Pancreas (tissue), 10 donors: ENCODE measurements at regions not wholly inside any gene's neighbourhood (a gene's known extent, or its start where the extent isn't known, plus 50 kb on each side); places are given as distances from the start of the nearest gene placed in this dataset.

Experiments used
- ATAC-seq, 4 donors: fragments of 200-7000 bp; cut with Tn5 transposase; one replicate each; pipeline versions ENCODE4 v1.8.0 to v1.9.1; 2020; ENCODE audit warnings: mild to moderate bottlenecking in 4 of 4, moderate library complexity in 4 of 4
- DNase-seq, 6 donors: peaks; one replicate each; pipeline ENCODE4 v3.0.0-alpha.2; 2020
- FAIRE-seq: peaks from 2 replicates; lab custom pipeline; 2012; peaks lifted over from hg19 to GRCh38; lab: Jason Lieb, UNC
- H3K27ac ChIP-seq, 4 donors: fragments of 200-600 bp; sonication (generic); 1 replicate in 3 of 4; 2 replicates in 1 of 4; pipeline versions ENCODE4 v1.5.0 to v1.8.0; 2020
- H3K27me3 ChIP-seq, 4 donors: fragments of 200-600 bp; one replicate each; pipeline ENCODE4 v1.8.0; 2021
- H3K36me3 ChIP-seq, 3 donors: fragments of 200-600 bp; sonication (generic) in 1 of 3; one replicate each; pipeline versions ENCODE4 v1.5.0 to v1.8.0; 2020 to 2021
- H3K4me1 ChIP-seq, 3 donors: fragments of 200-600 bp; one replicate each; pipeline ENCODE4 v1.8.0; 2021
- H3K4me3 ChIP-seq, 4 donors: fragments of 200-600 bp; sonication (generic) in 2 of 4; one replicate each; pipeline versions ENCODE4 v1.5.0 to v1.8.0; 2020 to 2021
- H3K9me3 ChIP-seq, 4 donors: fragments of 200-600 bp; one replicate each; pipeline ENCODE4 v1.8.0; 2021
- CTCF ChIP-seq, 4 donors: fragments of 200-600 bp; sonication (generic) in 3 of 4; IDR thresholded peaks; one replicate each; pipeline versions ENCODE4 v1.5.0 to v1.8.0; 2021; ENCODE audit warnings: antibody characterized with exemption in 4 of 4
- WGBS, 2 donors: extraction: QIAGEN DNeasy Blood & Tissue Kit; methylation state at CpG; one replicate each; pipeline ENCODE4 v1.1.7; 2013; 5-methylcytosine and 5-hydroxymethylcytosine counted together
- intact Hi-C, 3 donors: fragments of 100-400 bp; cut with DNase I; formaldehyde crosslinking; loops; one replicate each; pipeline versions ENCODE4 v1.11.1 to v1.14.2; 2022
- donor health status: healthy with polysubstance abuse.
- donor health status: DM: no; HTN: no; CAD: no; lungs with moderate emphysema.
- donor health status: DM: no; HTN: no; CAD: no.
- donor health status: control.
- donor health status: control.
- donor health status: Bipolar disorder and iron deficiency.
- donor health status: DM: yes; HTN: yes; CAD: no.
- donor health status: DM: no; HTN: no; CAD: no.
- donor health status: DM: no; HTN: no; CAD: no.
- donor health status: DM: yes; HTN: yes; CAD: no.

DNA sequence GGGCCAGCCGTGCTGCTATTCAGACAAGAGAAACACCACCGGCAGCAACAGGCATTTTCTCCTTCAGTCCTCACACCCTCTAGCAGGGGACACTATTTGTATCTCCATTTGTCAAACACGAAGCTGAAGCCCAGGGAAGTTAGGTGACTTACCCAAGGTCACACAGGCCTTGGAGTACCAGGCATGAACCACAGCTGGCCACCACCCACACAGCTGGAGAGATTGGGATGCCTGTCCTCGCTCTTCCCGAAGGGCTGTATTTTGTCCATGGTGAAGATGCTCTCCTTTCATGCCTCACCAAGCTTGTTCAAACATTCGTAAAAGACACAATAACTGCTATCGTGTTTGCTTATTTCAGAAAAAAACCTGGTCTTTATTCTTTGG is 182.7 kb downstream of the INHBB start:
- no peak for TF ChIP-seq CTCF (IDR thresholded peaks at IDR 0.05)
- H3K4me1 ChIP-seq = no peaks in the 10 kb centered on the region
- WGBS, 2 donors = 74 to 76% methylated on average over 7 of the region's 7 CpGs
- no peak overlapping the region for H3K27ac ChIP-seq
- ATAC-seq (no peak), DNase-seq (no peak), FAIRE-seq (no peak)
- no peak overlapping the region for H3K4me3 ChIP-seq
- intact Hi-C loops = loop anchor here in 1 of 3 donors (10.0 kb wide), 1 partner anchor 184 kb away; the partner anchor contains the start of gene INHBB
- H3K36me3 ChIP-seq = no peaks in the 10 kb centered on the region
- H3K9me3 ChIP-seq = no peaks in the 10 kb centered on the region
- H3K27me3 ChIP-seq = no peaks in the 10 kb centered on the region

DNA sequence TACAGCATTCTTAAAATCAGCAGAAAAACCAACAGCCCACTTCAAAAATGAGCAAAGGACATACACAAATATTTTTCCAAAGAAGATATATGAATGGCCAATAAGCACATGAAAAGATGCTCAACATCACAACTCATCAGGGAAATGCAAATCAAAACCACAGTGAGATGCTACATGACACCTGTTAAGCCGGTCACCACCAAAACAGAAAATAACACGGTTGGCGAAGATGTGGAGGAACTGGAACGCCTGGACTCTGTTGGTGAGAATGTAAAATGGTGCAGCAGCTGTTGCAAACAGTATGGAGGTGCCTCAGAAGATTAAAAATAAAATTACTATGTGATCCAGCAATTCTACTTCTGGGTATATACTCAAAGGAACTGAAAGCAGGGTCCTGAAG is 184.8 kb downstream of the INHBB start:
- 92 to 93% methylated on average over 4 of the region's 4 CpGs for WGBS, 2 donors
- H3K36me3 ChIP-seq = no peaks in the 10 kb centered on the region
- no peaks in the 10 kb centered on the region for H3K4me1 ChIP-seq
- H3K27ac ChIP-seq = no peak overlapping the region
- TF ChIP-seq CTCF (IDR thresholded peaks at IDR 0.05) = no peak
- H3K9me3 ChIP-seq = no peaks in the 10 kb centered on the region
- no peak overlapping the region for H3K4me3 ChIP-seq
- H3K27me3 ChIP-seq = no peaks in the 10 kb centered on the region
- DNase-seq (no peak), FAIRE-seq (no peak), ATAC-seq (no peak)
- intact Hi-C loops = no loop called here

GRCh38 chr2:120531365-120531764 is 185.4 kb downstream of the INHBB start:
- Histone ChIP-seq H3K9me3 (no peaks in the 10 kb centered on the region), H3K27me3 (no peaks in the 10 kb centered on the region), H3K36me3 (no peaks in the 10 kb centered on the region), H3K4me1 (no peaks in the 10 kb centered on the region), H3K27ac (no peak overlapping the region), H3K4me3 (no peak overlapping the region)
- no peak for FAIRE-seq
- intact Hi-C loops = no loop called here
- ATAC-seq = no peak
- no peak for TF ChIP-seq CTCF (IDR thresholded peaks at IDR 0.05)
- no peak for DNase-seq

GRCh38 chr2:120531863-120532600 is 186.1 kb downstream of the INHBB start:
- 65 to 66% methylated on average over 4 of the region's 4 CpGs for WGBS, 2 donors
- Histone ChIP-seq H3K9me3 (no peaks in the 10 kb centered on the region), H3K4me3 (no peak overlapping the region), H3K27me3 (no peaks in the 10 kb centered on the region), H3K36me3 (no peaks in the 10 kb centered on the region), H3K4me1 (no peaks in the 10 kb centered on the region), H3K27ac (no peak overlapping the region)
- no peak for FAIRE-seq
- no peak for DNase-seq
- intact Hi-C loops = no loop called here
- no peak for TF ChIP-seq CTCF (IDR thresholded peaks at IDR 0.05)
- no peak for ATAC-seq

DNA sequence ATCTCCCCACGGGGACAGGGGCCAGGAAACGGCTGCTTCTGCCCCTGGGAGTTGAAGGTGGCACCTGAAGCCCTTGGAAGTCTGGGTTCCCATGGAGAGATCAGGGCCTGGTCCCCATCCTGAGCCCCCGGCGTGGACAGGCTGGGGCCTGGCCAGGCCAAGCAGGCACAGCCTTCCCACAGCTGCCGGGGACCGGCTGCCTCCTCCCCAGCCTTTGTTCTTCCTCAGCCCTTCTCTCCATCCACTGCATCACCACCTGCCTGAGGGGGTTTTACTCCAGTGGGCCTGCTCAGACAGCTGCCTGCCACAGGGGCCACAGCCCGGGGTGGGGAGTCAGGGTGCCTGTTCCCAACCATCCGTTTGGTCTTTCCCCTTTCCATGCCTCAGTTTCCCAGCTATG is 187.7 kb downstream of the INHBB start:
- H3K36me3 ChIP-seq = no peaks in the 10 kb centered on the region
- ATAC-seq (no peak), FAIRE-seq (no peak), DNase-seq (no peak)
- intact Hi-C loops = no loop called here
- no peaks in the 10 kb centered on the region for H3K9me3 ChIP-seq
- TF ChIP-seq CTCF (IDR thresholded peaks at IDR 0.05) = no peak
- no peaks in the 10 kb centered on the region for H3K27me3 ChIP-seq
- H3K27ac ChIP-seq = no peak overlapping the region
- no peaks in the 10 kb centered on the region for H3K4me1 ChIP-seq
- 89 to 93% methylated on average over 8 of the region's 8 CpGs for WGBS, 2 donors
- H3K4me3 ChIP-seq = no peak overlapping the region
